Mucosa of stomach (tissue), 1 donor: ENCODE measurements at regions not wholly inside any gene's neighbourhood (a gene's known extent, or its start where the extent isn't known, plus 50 kb on each side); places are given as distances from the start of the nearest gene placed in this dataset.
"Not testable (repeated sequence)": the region's sequence is repeated elsewhere in the genome, so short reads cannot be mapped to it uniquely, and the experiment has no call there.

Experiments
- H3K27me3 ChIP-seq: one replicate; pipeline ENCODE4 v1.7.0; 2013; ENCODE audit warnings: mild to moderate bottlenecking, low read length; ENCODE audit not compliant: control insufficient read depth, insufficient read depth
- H3K36me3 ChIP-seq: one replicate; pipeline ENCODE4 v1.7.0; 2013; ENCODE audit warnings: low read length; ENCODE audit not compliant: control insufficient read depth, insufficient read depth
- H3K4me1 ChIP-seq: one replicate; pipeline ENCODE4 v1.7.0; 2013; ENCODE audit warnings: mild to moderate bottlenecking, low read length; ENCODE audit not compliant: control insufficient read depth, insufficient read depth
- H3K4me3 ChIP-seq: one replicate; pipeline ENCODE4 v1.7.0; 2013; ENCODE audit warnings: low read length
- H3K9ac ChIP-seq: one replicate; pipeline ENCODE4 v1.7.0; 2013; ENCODE audit warnings: mild to moderate bottlenecking, low read length, moderate library complexity
- H3K9me3 ChIP-seq: one replicate; pipeline ENCODE4 v1.7.0; 2013; ENCODE audit warnings: mild to moderate bottlenecking, low read length, moderate library complexity; ENCODE audit not compliant: control insufficient read depth
- donor health status: Pancreatic carcinoma.

DNA sequence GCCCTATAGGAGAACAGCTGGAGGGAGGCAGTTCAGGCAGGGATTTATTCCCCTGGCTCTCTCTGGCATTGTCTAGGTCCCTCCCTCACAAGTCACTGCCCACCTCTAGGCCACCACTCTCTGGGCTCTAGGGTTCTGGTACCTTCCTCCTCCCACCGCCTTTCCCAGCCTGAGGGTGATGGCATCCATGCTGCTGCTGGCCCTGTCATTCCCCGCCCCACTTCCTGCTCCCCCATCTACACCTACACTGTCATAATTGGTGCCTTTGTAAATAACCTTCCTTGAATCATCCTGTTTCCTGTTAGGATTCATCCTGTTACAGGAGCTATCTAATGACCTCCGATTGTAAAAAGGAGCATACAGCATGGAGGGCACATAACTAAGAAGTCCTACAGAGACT lies 303.3 kb upstream of the COBL start:
- no peaks in the 10 kb centered on the region for H3K27me3 ChIP-seq
- no peaks in the 10 kb centered on the region for H3K9me3 ChIP-seq
- H3K4me1 ChIP-seq: no peaks in the 10 kb centered on the region
- H3K4me3 ChIP-seq: no peak overlapping the region
- no peak overlapping the region for H3K9ac ChIP-seq
- H3K36me3 ChIP-seq: no peaks in the 10 kb centered on the region

GRCh38 chr7:51617686-51618085 lies 301.1 kb upstream of the COBL start:
- Histone ChIP-seq H3K4me1 (no peaks in the 10 kb centered on the region), H3K36me3 (no peaks in the 10 kb centered on the region), H3K9me3 (no peaks in the 10 kb centered on the region), H3K4me3 (no peak overlapping the region), H3K27me3 (no peaks in the 10 kb centered on the region), H3K9ac (no peak overlapping the region)

DNA sequence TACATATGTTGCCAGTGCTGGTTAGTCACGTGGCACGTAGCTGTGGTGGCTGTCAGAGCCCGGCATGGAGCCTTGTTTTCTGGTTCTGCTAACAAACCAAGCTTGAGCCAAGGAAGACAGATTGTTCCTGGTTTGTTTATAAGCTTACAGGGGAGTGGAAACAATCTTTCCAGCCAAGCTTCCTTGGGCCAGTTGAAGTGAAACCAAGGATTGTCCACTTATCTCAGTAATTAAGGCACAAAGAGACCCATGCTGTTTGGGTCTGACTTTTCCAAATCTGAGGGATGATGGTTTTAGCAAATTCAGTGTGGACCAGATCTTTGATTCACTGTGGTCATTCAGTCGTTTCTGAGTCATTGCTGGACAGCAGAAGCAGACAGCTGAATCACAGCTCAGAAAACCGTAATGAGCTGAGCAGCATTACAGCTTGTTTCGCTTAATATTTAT lies 297.3 kb upstream of the COBL start:
- H3K36me3 ChIP-seq: no peaks in the 10 kb centered on the region
- H3K4me1 ChIP-seq: no peaks in the 10 kb centered on the region
- H3K9ac ChIP-seq: no peak overlapping the region
- H3K27me3 ChIP-seq: no peaks in the 10 kb centered on the region
- H3K4me3 ChIP-seq: no peak overlapping the region
- H3K9me3 ChIP-seq: no peaks in the 10 kb centered on the region

DNA sequence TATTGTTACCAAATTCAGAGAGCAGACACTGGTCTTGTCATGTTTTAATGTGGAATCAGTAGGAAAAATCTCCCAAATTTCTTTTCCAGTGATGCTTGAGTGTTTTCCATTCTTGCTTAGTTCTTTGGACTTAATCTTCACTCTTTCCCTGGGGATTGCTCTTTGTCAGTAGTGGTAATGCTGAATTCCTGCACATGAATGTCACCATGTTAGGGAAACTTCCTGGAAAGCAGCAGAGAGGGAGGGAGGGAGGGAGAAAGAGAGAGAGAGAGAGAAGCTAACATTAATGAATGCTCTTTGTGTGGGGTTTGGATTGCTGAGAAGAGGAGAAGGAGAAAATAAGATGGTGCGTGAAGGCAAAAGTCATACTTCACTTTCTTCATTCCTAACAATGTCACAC lies 295.3 kb upstream of the COBL start:
- Histone ChIP-seq H3K27me3 (no peaks in the 10 kb centered on the region), H3K9me3 (no peaks in the 10 kb centered on the region), H3K4me1 (no peaks in the 10 kb centered on the region), H3K36me3 (no peaks in the 10 kb centered on the region), H3K4me3 (no peak overlapping the region), H3K9ac (no peak overlapping the region)

- no peaks in the 10 kb centered on the region for H3K4me1 ChIP-seq
- H3K9me3 ChIP-seq: no peaks in the 10 kb centered on the region
- no peaks in the 10 kb centered on the region for H3K36me3 ChIP-seq
- H3K9ac ChIP-seq: no peak overlapping the region
- H3K27me3 ChIP-seq: no peaks in the 10 kb centered on the region
- no peak overlapping the region for H3K4me3 ChIP-seq
Observed at GRCh38 chr7:51607447-51607846, 290.8 kb upstream of the COBL start.

GRCh38 chr7:51606601-51607154 lies 290.1 kb upstream of the COBL start:
- Histone ChIP-seq H3K27me3 (no peaks in the 10 kb centered on the region), H3K4me3 (no peak overlapping the region), H3K36me3 (no peaks in the 10 kb centered on the region), H3K4me1 (no peaks in the 10 kb centered on the region), H3K9ac (no peak overlapping the region), H3K9me3 (no peaks in the 10 kb centered on the region)

- Histone ChIP-seq H3K9me3 (no peaks in the 10 kb centered on the region), H3K4me3 (no peak overlapping the region), H3K36me3 (no peaks in the 10 kb centered on the region), H3K9ac (no peak overlapping the region), H3K27me3 (no peaks in the 10 kb centered on the region), H3K4me1 (no peaks in the 10 kb centered on the region)
Observed at GRCh38 chr7:51602376-51602775, 285.8 kb upstream of the COBL start.

DNA sequence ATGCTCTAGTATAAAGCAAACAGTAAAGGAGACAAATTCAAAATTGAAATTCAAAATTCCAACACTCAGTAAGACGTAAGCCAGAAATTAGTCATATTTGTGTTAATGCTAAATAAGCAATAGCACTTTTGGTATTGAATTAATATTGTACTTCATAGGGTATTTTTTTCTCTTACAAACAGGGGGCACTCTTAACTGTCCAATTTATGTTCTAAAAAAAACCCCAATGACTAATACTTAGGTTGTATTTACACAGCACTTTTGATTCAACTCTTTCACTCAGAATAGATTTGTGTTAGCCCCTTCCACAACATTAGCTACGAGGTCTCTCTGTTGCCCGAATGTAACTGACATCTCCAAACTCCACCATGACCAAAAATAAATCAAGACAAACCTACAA lies 284.9 kb upstream of the COBL start:
- no peaks in the 10 kb centered on the region for H3K36me3 ChIP-seq
- no peaks in the 10 kb centered on the region for H3K27me3 ChIP-seq
- no peak overlapping the region for H3K9ac ChIP-seq
- no peaks in the 10 kb centered on the region for H3K4me1 ChIP-seq
- H3K4me3 ChIP-seq: no peak overlapping the region
- H3K9me3 ChIP-seq: no peaks in the 10 kb centered on the region

DNA sequence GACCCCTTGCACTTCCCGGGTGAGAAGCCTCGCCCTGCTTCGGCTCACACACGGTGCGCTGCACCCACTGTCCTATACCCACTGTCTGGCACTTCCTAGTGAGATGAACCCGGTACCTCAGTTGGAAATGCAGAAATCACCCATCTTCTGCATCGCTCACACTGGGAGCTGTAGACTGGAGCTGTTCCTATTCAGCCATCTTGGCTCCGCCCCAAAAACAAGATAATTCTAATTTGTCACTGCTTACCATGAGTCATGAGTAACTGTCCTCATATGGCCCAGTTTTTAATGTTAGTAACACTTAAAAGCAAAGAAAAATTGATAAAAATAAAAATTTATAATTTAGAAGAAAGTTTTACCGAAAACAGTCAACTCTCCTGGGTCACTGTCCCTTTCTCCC lies 283.3 kb upstream of the COBL start:
- not testable (repeated sequence) for H3K36me3 ChIP-seq, H3K9me3 ChIP-seq, H3K4me3 ChIP-seq, H3K27me3 ChIP-seq, H3K4me1 ChIP-seq, H3K9ac ChIP-seq

GRCh38 chr7:51593628-51594027 lies 277.0 kb upstream of the COBL start:
- Histone ChIP-seq H3K27me3 (no peaks in the 10 kb centered on the region), H3K9ac (no peak overlapping the region), H3K4me1 (no peaks in the 10 kb centered on the region), H3K36me3 (no peaks in the 10 kb centered on the region), H3K9me3 (no peaks in the 10 kb centered on the region), H3K4me3 (no peak overlapping the region)

- Histone ChIP-seq H3K36me3 (no peaks in the 10 kb centered on the region), H3K9me3 (no peaks in the 10 kb centered on the region), H3K4me1 (no peaks in the 10 kb centered on the region), H3K4me3 (no peak overlapping the region), H3K9ac (no peak overlapping the region), H3K27me3 (no peaks in the 10 kb centered on the region)
Observed at GRCh38 chr7:51592842-51593599, 276.4 kb upstream of the COBL start.

DNA sequence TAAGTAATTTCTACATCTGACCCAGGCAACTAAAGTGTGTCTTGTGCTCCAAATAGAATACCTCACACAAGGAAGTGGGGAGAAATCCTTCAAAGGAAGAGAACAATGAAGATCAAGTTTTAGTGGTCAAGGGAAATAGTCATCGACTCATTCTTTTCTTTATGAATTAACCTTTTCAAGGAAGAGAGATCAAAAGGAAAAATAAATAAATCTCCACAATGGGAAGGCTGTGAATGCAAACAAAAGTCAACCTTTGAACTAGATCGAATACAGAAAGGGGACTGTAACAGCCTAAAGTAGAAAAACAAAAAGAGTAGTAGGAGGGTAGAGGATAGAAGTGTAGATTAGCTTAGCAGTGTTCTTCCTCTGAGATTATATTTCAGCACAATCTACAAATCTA lies 274.6 kb upstream of the COBL start:
- Histone ChIP-seq H3K9me3 (no peaks in the 10 kb centered on the region), H3K36me3 (no peaks in the 10 kb centered on the region), H3K4me1 (no peaks in the 10 kb centered on the region), H3K9ac (no peak overlapping the region), H3K27me3 (no peaks in the 10 kb centered on the region), H3K4me3 (no peak overlapping the region)

DNA sequence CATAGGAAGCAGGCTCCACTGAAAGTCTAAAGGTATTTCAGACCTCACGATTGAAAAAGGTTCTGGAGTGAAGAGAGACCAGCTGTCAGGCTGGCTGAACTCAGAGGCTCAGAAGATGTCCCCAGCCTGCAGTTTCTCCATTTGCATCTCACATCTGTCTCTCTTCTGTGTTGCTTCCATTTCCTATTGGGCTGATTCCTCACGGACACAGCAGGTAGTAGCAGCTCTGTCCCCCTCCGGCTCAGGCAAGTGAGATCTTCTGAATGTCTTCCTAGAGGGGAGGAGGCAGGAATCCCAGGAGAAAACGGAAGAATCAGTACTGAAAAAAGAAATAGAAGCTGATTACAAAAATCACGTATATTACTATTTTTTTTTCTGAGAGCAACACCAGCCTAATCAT lies 274.1 kb upstream of the COBL start:
- no peaks in the 10 kb centered on the region for H3K36me3 ChIP-seq
- H3K9ac ChIP-seq: no peak overlapping the region
- no peaks in the 10 kb centered on the region for H3K27me3 ChIP-seq
- no peak overlapping the region for H3K4me3 ChIP-seq
- no peaks in the 10 kb centered on the region for H3K4me1 ChIP-seq
- no peaks in the 10 kb centered on the region for H3K9me3 ChIP-seq
